ENCODE measurements at regions not wholly inside any gene's neighbourhood (a gene's known extent, or its start where the extent isn't known, plus 50 kb on each side); places are given as distances from the start of the nearest gene placed in this dataset.

DNA sequence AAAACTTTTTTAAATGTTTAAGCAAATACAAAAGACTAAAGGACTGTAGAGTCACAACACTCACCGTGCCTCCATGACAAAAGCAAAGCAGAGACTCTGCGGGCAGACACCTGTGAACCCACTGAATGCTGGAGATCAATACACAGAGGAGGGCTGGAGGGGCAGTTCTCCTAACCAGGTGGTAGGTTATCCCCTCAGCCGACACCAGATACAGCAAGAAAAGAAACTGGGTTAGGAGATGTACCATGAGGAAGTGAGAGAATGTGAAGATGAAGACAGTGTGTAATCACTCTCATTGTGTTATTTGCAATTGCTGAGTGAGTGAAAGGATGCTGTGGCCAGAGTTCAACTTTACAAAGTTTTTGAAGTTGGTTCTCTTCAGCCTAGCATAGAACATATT lies 480.3 kb downstream of the BCL11B start:
- no peak for DNase-seq (ENCODE audit: low spot score)
- in situ Hi-C loops (cut with MboI; ENCODE audit: low sequenced_read_pairs, unreplicated experiment): no loop called here
- TF ChIP-seq, protein P1, sequence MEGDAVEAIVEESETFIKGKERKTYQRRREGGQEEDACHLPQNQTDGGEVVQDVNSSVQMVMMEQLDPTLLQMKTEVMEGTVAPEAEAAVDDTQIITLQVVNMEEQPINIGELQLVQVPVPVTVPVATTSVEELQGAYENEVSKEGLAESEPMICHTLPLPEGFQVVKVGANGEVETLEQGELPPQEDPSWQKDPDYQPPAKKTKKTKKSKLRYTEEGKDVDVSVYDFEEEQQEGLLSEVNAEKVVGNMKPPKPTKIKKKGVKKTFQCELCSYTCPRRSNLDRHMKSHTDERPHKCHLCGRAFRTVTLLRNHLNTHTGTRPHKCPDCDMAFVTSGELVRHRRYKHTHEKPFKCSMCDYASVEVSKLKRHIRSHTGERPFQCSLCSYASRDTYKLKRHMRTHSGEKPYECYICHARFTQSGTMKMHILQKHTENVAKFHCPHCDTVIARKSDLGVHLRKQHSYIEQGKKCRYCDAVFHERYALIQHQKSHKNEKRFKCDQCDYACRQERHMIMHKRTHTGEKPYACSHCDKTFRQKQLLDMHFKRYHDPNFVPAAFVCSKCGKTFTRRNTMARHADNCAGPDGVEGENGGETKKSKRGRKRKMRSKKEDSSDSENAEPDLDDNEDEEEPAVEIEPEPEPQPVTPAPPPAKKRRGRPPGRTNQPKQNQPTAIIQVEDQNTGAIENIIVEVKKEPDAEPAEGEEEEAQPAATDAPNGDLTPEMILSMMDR (IDR thresholded peaks at IDR 0.05; ENCODE audit: borderline replicate concordance, control extremely low read depth, extremely low read depth, insufficient read depth, missing control alignments): no peak

DNA sequence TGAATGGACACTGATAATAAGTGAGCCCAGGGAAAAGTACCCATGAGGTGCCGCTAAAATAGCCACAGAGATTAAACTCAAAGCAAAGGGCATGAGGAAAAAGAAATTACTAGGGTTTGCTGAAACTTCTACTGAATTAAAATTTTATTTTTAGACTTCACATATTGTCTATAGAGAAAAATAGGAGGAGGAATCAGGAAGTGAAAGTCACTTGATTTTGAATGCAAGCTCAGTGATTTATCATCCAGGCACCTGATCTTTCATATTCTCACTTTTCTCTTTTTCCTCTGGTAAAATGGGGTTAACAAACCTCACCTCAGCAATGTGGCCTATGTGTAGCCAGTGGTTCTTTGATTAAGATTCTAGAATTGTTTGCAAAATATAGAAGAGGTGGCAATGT lies 479.8 kb downstream of the BCL11B start:
- no peak for DNase-seq (ENCODE audit: low spot score)
- in situ Hi-C loops (cut with MboI; ENCODE audit: low sequenced_read_pairs, unreplicated experiment): no loop called here
- TF ChIP-seq, protein P1 (IDR thresholded peaks at IDR 0.05; ENCODE audit: borderline replicate concordance, control extremely low read depth, extremely low read depth, insufficient read depth, missing control alignments): no peak

DNA sequence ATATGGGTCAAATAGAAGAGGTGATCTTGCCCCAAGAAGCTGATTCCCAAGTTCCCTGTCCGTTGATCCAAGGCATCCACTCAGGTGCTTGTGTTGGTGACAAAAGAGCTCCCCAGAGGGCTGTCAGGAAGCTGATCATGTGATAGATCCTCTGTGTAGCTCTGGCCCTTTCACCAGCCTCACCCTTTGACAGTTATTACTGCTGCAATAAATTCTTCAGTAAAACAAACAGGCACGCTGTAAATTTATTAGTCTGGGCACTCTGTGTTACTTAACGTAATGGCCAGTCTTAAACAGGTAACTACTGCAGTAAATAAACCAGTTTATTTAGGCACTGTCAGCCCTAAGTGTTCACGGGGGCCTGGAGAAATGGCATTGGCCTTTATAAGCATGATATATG lies 473.9 kb downstream of the BCL11B start:
- DNase-seq (ENCODE audit: low spot score): no peak
- in situ Hi-C loops (cut with MboI; ENCODE audit: low sequenced_read_pairs, unreplicated experiment): no loop called here
- TF ChIP-seq, protein P1 (IDR thresholded peaks at IDR 0.05; ENCODE audit: borderline replicate concordance, control extremely low read depth, extremely low read depth, insufficient read depth, missing control alignments): no peak

DNA sequence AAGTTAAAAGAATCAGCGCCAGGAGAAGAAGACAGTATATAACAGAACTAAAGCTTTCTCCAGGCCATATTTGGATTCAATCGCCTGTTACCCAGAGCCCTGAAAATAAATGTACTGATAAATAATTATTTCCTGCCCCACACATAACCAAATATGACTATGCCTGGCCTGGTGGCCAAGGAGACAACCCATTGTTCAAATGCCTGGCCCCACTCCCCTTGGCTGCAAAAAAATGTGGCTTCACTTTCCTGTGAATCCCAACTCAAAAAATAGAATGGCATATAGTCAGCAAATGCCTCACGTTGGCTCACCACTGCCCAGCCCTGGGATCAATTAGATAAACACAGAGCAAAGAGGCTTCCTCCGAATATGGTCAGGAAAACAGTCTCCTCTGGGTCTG lies 472.1 kb downstream of the BCL11B start:
- TF ChIP-seq, protein P1 (IDR thresholded peaks at IDR 0.05; ENCODE audit: borderline replicate concordance, control extremely low read depth, extremely low read depth, insufficient read depth, missing control alignments): no peak
- in situ Hi-C loops (cut with MboI; ENCODE audit: low sequenced_read_pairs, unreplicated experiment): no loop called here
- DNase-seq (ENCODE audit: low spot score): no peak

DNA sequence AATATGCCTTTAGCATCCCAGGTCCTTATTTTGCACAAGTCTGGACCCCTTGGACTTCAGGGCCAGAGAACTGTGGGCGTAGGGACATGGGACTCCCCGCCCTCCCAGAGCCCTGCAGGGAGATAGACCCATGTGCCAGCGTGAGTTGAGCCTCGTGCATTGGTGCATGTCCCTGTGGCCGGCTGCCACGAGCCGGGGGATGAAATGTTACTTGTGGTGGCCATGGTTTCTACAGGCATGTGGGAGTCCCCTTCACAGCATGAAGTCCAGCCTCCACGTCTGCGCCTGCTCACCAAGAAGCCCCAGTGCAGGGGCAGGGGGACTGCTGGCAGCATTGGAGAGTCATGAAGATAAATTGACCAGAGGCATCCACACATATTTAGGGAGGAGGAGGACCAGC lies 470.0 kb downstream of the BCL11B start:
- in situ Hi-C loops (cut with MboI; ENCODE audit: low sequenced_read_pairs, unreplicated experiment): no loop called here
- no peak for DNase-seq (ENCODE audit: low spot score)
- TF ChIP-seq, protein P1 (IDR thresholded peaks at IDR 0.05; ENCODE audit: borderline replicate concordance, control extremely low read depth, extremely low read depth, insufficient read depth, missing control alignments): no peak

DNA sequence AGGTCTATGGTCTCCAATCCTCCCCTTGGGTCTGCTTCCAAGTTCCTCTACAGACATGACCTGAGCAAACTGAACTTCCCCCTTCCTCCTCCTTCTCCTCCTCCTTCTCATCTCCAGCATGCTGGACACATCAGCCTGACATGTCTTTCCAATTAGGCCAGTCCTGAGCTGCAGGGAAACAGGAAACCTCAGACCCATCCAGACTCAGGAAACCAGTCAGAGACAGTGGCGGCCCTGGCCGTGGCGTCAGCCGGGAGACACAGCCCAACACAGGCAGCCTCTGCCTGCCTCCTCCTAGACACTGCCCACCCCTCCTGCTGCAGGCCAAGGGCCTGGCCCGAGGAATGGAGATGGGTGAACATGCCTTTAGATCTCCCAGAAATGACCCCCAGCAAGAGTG lies 468.8 kb downstream of the BCL11B start:
- TF ChIP-seq, protein P1 (IDR thresholded peaks at IDR 0.05; ENCODE audit: borderline replicate concordance, control extremely low read depth, extremely low read depth, insufficient read depth, missing control alignments): no peak
- no peak for DNase-seq (ENCODE audit: low spot score)
- in situ Hi-C loops (cut with MboI; ENCODE audit: low sequenced_read_pairs, unreplicated experiment): no loop called here
